Ovary (tissue), 3 donors: ENCODE measurements at regions not wholly inside any gene's neighbourhood (a gene's known extent, or its start where the extent isn't known, plus 50 kb on each side); places are given as distances from the start of the nearest gene placed in this dataset.

Experiments used
- EP300 ChIP-seq: sonication (generic); formaldehyde crosslinking; IDR thresholded peaks from one replicate; pipeline ENCODE4 v1.6.1; 2017; ENCODE audit warnings: antibody characterized with exemption
- POLR2A ChIP-seq: fragments of 450-650 bp; IDR thresholded peaks from one replicate; pipeline ENCODE4 v1.6.1; 2017; ENCODE audit warnings: antibody characterized with exemption, mild to moderate bottlenecking, moderate library complexity
- TF ChIP-seq, protein P1 (sequence below), 3 donors: fragments of 450-650 bp in 2 of 3; fragments of 200-600 bp in 1 of 3; IDR thresholded peaks; one replicate each; pipeline versions ENCODE4 v1.5.1 to v1.8.0; 2016 to 2022; ENCODE audit warnings: antibody characterized with exemption in 3 of 3, mild to moderate bottlenecking in 1 of 3
- donor health status: DM: no; HTN: no; CAD: no.

DNA sequence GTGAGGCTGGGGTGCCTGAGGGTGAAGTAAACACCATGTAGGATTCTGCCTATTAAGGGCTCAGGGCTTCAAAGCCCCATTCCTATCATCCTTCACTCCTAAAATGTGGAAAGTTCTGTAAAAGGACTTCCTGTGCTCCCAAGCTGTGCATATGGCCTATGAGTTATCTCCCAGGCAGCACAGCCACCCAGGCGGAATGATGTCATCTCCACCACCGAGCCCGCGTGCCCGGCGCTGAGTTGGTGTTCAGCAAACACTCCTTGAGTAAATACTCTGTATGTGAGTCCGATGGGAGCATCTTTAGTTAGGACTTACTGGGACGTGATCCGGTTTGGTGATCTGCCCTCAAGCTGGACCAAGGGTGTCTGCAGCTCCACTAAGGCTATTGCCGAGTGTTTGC, 437.3 kb downstream of the MED13L start:
- TF ChIP-seq, protein P1, sequence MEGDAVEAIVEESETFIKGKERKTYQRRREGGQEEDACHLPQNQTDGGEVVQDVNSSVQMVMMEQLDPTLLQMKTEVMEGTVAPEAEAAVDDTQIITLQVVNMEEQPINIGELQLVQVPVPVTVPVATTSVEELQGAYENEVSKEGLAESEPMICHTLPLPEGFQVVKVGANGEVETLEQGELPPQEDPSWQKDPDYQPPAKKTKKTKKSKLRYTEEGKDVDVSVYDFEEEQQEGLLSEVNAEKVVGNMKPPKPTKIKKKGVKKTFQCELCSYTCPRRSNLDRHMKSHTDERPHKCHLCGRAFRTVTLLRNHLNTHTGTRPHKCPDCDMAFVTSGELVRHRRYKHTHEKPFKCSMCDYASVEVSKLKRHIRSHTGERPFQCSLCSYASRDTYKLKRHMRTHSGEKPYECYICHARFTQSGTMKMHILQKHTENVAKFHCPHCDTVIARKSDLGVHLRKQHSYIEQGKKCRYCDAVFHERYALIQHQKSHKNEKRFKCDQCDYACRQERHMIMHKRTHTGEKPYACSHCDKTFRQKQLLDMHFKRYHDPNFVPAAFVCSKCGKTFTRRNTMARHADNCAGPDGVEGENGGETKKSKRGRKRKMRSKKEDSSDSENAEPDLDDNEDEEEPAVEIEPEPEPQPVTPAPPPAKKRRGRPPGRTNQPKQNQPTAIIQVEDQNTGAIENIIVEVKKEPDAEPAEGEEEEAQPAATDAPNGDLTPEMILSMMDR (IDR thresholded peaks at IDR 0.05): no peak
- TF ChIP-seq POLR2A: no peak
- TF ChIP-seq EP300: no peak
